HepG2 (cell line): ENCODE measurements at regions not wholly inside any gene's neighbourhood (a gene's known extent, or its start where the extent isn't known, plus 50 kb on each side); places are given as distances from the start of the nearest gene placed in this dataset.

Experiments used
- ATAC-seq: fragments of 200-7000 bp; cut with Tn5 transposase; 3 replicates; pipeline ENCODE4 v1.9.1; 2020; ENCODE audit warnings: mild to moderate bottlenecking, moderate library complexity
- BruUV-seq: library from RNA; stranded (reverse); fragments of 400-500 nt; replicated peaks from 2 replicates; lab custom pipeline; 2021; lab: Mats Ljungman, UMichigan
- CTCF ChIA-PET: fragments of 300-600 bp; formaldehyde crosslinking; extraction: SDS; loops from one replicate; lab custom pipeline; 2021; ENCODE audit warnings: low total read pairs, inconsistent platforms, low intra/inter-chr PET ratio; lab: Yijun Ruan, JAX
- POLR2A ChIA-PET: fragments of 350-600 bp; sonication (Branson Sonifier 250); formaldehyde crosslinking; loops from one replicate; lab custom pipeline; 2020; ENCODE audit warnings: antibody characterized with exemption, inconsistent platforms; lab: Yijun Ruan, JAX
- DNase-seq: peaks from one replicate; pipeline ENCODE4 v3.0.0-alpha.2; 2015; ENCODE audit warnings: low spot score
- FAIRE-seq: peaks from 3 replicates; lab custom pipeline; 2011; peaks lifted over from hg19 to GRCh38; lab: Jason Lieb, UNC
- H2AFZ ChIP-seq: one replicate; pipeline ENCODE4 v1.6.1; 2011; ENCODE audit warnings: low read length, inconsistent platforms
- H3K27ac ChIP-seq: fragments of 300-600 bp; 3 replicates; pipeline ENCODE4 v1.8.0; 2011; ENCODE audit warnings: mixed run types, mild to moderate bottlenecking, mixed read lengths, low read length, inconsistent platforms; ENCODE audit not compliant: insufficient read depth; ENCODE audit errors: extremely low read length
- H3K27me3 ChIP-seq, 2 experiments: fragments of 200-600 bp in 1 of 2; 2 replicates in 1 of 2; 3 replicates in 1 of 2; pipeline versions ENCODE4 v1.6.0 to v1.8.0; 2011; ENCODE audit warnings: low read length in 2 of 2, mild to moderate bottlenecking in 2 of 2, moderate library complexity in 2 of 2, inconsistent platforms in 1 of 2; ENCODE audit not compliant: insufficient read depth in 2 of 2, control insufficient read depth in 1 of 2
- H3K36me3 ChIP-seq, 2 experiments: fragments of 200-600 bp in 1 of 2; replicated peaks in 1 of 2; 2 replicates in 1 of 2; 3 replicates in 1 of 2; pipeline versions ENCODE4 v1.5.1 to v1.8.0; 2011; ENCODE audit warnings: low read length in 2 of 2, inconsistent platforms in 1 of 2; ENCODE audit not compliant: insufficient read depth in 2 of 2, control insufficient read depth in 1 of 2
- H3K4me1 ChIP-seq: 2 replicates; pipeline ENCODE4 v1.5.1; 2012; ENCODE audit warnings: low read length, inconsistent platforms; ENCODE audit not compliant: insufficient read depth
- H3K4me2 ChIP-seq: 2 replicates; pipeline ENCODE4 v1.6.0; 2011; ENCODE audit warnings: low read depth, low read length, inconsistent platforms
- H3K4me3 ChIP-seq, 3 experiments: fragments of 200-600 bp in 1 of 3; sonication (generic), shearing (Covaris generic) in 1 of 3; replicated peaks in 1 of 3; 2 replicates each; pipeline ENCODE4 v1.5.1; 2011 to 2016; ENCODE audit warnings: low read length in 3 of 3, inconsistent platforms in 2 of 3, low read depth in 2 of 3, mild to moderate bottlenecking in 2 of 3, control low read depth in 1 of 3, mixed read lengths in 1 of 3; ENCODE audit not compliant: insufficient read depth in 1 of 3
- H3K79me2 ChIP-seq: one replicate; pipeline ENCODE4 v1.6.1; 2011; ENCODE audit warnings: low read length, inconsistent platforms; ENCODE audit not compliant: insufficient read depth
- H3K9ac ChIP-seq: 2 replicates; pipeline ENCODE4 v1.6.0; 2011; ENCODE audit warnings: mild to moderate bottlenecking, low read depth, low read length, inconsistent platforms; ENCODE audit not compliant: insufficient read depth
- H3K9me3 ChIP-seq: 2 replicates; pipeline ENCODE4 v1.5.1; 2012; ENCODE audit warnings: mild to moderate bottlenecking, low read length
- H4K20me1 ChIP-seq: 2 replicates; pipeline ENCODE4 v1.6.0; 2011; ENCODE audit warnings: inconsistent platforms, mild to moderate bottlenecking, low read length, moderate library complexity; ENCODE audit not compliant: insufficient read depth
- HOXA5 ChIP-seq: sonication (generic); formaldehyde crosslinking; IDR thresholded peaks from 2 replicates; pipeline ENCODE4 v1.4.0; 2020; ENCODE audit warnings: missing genetic modification reagents
- PCBP2 ChIP-seq: fragments of 200-400 bp; formaldehyde crosslinking; optimal IDR thresholded peaks from 2 replicates; pipeline ENCODE3; 2018; ENCODE audit warnings: low read length, low read depth; ENCODE audit not compliant: poor library complexity, severe bottlenecking
- SMARCE1 ChIP-seq: fragments of 450-650 bp; IDR thresholded peaks from 2 replicates; pipeline ENCODE4 v1.6.1; 2017; ENCODE audit warnings: borderline replicate concordance
- SRSF4 ChIP-seq: fragments of 200-400 bp; formaldehyde crosslinking; IDR thresholded peaks from one replicate; pipeline ENCODE4 v1.6.1; 2018; ENCODE audit warnings: mild to moderate bottlenecking, low read depth, low read length, moderate library complexity; ENCODE audit not compliant: poor library complexity, severe bottlenecking
- TOPORS ChIP-seq: sonication (generic); formaldehyde crosslinking; IDR thresholded peaks from 2 replicates; pipeline ENCODE4 v1.8.0; 2023; ENCODE audit warnings: mild to moderate bottlenecking, missing genetic modification reagents
- ZKSCAN1 ChIP-seq: fragments of 150-350 bp; IDR thresholded peaks from 2 replicates; pipeline ENCODE4 v1.6.1; 2014; ENCODE audit warnings: low read length
- ZNF350 ChIP-seq: sonication (generic); formaldehyde crosslinking; IDR thresholded peaks from 2 replicates; pipeline ENCODE4 v1.4.0; 2020; ENCODE audit warnings: mild to moderate bottlenecking, low read depth, missing genetic modification reagents, borderline replicate concordance
- ZNF570 ChIP-seq: sonication (generic); formaldehyde crosslinking; IDR thresholded peaks from 2 replicates; pipeline ENCODE4 v1.4.0; 2020; ENCODE audit warnings: mild to moderate bottlenecking, missing genetic modification reagents, borderline replicate concordance
- WGBS: methylation state at CpG from one replicate; pipeline ENCODE4 v1.1.6; 2017; ENCODE audit warnings: low lambda C conversion rate; 5-methylcytosine and 5-hydroxymethylcytosine counted together
- in situ Hi-C: cut with HindIII; loops from 2 replicates; pipeline ENCODE4 v1.10.0; 2017; ENCODE audit warnings: low pct_unique_long_range_greater_than_20kb; ENCODE audit not compliant: extremely low pct_ligation_motif_present
- intact Hi-C: fragments of 100-400 bp; cut with micrococcal nuclease; formaldehyde crosslinking; loops from one replicate; pipeline ENCODE4 v1.10.0; 2022; ENCODE audit not compliant: unreplicated experiment
- TF ChIP-seq, protein P1 (sequence below): sonication (generic); formaldehyde crosslinking; conservative IDR thresholded peaks from 2 replicates; pipeline ENCODE4 v1.4.0; 2020; ENCODE audit warnings: missing genetic modification reagents
- TF ChIP-seq, protein P2 (sequence below): sonication (generic); formaldehyde crosslinking; IDR thresholded peaks from 2 replicates; pipeline ENCODE4 v1.4.0; 2020; ENCODE audit warnings: missing genetic modification reagents; ENCODE audit errors: not compliant biosample characterization

- Histone ChIP-seq H3K9ac (no peak overlapping the region), H3K4me2 (no peak overlapping the region), H3K36me3 (no peaks in the 10 kb centered on the region), H3K4me1 (no peaks in the 10 kb centered on the region), H3K9me3 (no peaks in the 10 kb centered on the region), H3K27ac (no peak overlapping the region), H3K4me3 (no peak overlapping the region), H3K27me3 (no peaks in the 10 kb centered on the region; a peak in 1 of 5 replicates), H2AFZ (no peak overlapping the region), H4K20me1 (no peaks in the 10 kb centered on the region), H3K79me2 (no peaks in the 10 kb centered on the region)
- ChIA-PET CTCF (no interaction called here), POLR2A (no interaction called here)
- TF ChIP-seq ZNF570 (CRISPR knock-in tag) (no peak), SMARCE1 (no peak), PCBP2 (no peak), TOPORS (CRISPR knock-in tag) (no peak), ZKSCAN1 (no peak), SRSF4 (no peak), ZNF350 (CRISPR knock-in tag) (no peak), HOXA5 (no peak)
- TF ChIP-seq, protein P1, sequence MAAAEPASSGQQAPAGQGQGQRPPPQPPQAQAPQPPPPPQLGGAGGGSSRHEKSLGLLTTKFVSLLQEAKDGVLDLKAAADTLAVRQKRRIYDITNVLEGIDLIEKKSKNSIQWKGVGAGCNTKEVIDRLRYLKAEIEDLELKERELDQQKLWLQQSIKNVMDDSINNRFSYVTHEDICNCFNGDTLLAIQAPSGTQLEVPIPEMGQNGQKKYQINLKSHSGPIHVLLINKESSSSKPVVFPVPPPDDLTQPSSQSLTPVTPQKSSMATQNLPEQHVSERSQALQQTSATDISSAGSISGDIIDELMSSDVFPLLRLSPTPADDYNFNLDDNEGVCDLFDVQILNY = no peak
- TF ChIP-seq, protein P2, sequence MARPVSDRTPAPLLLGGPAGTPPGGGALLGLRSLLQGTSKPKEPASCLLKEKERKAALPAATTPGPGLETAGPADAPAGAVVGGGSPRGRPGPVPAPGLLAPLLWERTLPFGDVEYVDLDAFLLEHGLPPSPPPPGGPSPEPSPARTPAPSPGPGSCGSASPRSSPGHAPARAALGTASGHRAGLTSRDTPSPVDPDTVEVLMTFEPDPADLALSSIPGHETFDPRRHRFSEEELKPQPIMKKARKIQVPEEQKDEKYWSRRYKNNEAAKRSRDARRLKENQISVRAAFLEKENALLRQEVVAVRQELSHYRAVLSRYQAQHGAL (CRISPR knock-in tag) = no peak
- intact Hi-C loops = no loop called here
- ATAC-seq = no peak
- no TSS peak for BruUV-seq
- FAIRE-seq = no peak
- DNase-seq = no peak
- in situ Hi-C loops = no loop called here
- WGBS = 27% methylated on average over 2 of the region's 2 CpGs
Measured at GRCh38 chr12:92270521-92270920, 124.9 kb upstream of the BTG1 start.
